Gastroesophageal sphincter (tissue), 4 donors: ENCODE measurements at regions not wholly inside any gene's neighbourhood (a gene's known extent, or its start where the extent isn't known, plus 50 kb on each side); places are given as distances from the start of the nearest gene placed in this dataset.

Experiments used
- ATAC-seq: fragments of 150-250 bp; one replicate; pipeline ENCODE4 v1.9.1; 2016; ENCODE audit warnings: mild to moderate bottlenecking, moderate library complexity
- H3K27ac ChIP-seq, 4 donors: fragments of 200-600 bp; sonication (generic) in 3 of 4; 1 replicate in 3 of 4; 2 replicates in 1 of 4; pipeline ENCODE4 v1.5.1; 2016 to 2019
- H3K27me3 ChIP-seq: fragments of 200-600 bp; sonication (generic); one replicate; pipeline ENCODE4 v1.5.1; 2019
- H3K36me3 ChIP-seq, 2 donors: fragments of 200-600 bp; sonication (generic); one replicate each; pipeline ENCODE4 v1.5.1; 2019; ENCODE audit warnings: control low read depth in 1 of 2
- H3K4me1 ChIP-seq, 3 donors: fragments of 200-600 bp; sonication (generic); 1 replicate in 2 of 3; 2 replicates in 1 of 3; pipeline ENCODE4 v1.5.1; 2016 to 2019; ENCODE audit warnings: control low read depth in 2 of 3
- H3K4me3 ChIP-seq, 2 donors: fragments of 200-600 bp; sonication (generic); one replicate each; pipeline ENCODE4 v1.5.1; 2019; ENCODE audit warnings: mild to moderate bottlenecking in 1 of 2, moderate library complexity in 1 of 2
- H3K9me3 ChIP-seq, 3 donors: fragments of 200-600 bp; sonication (generic); one replicate each; pipeline ENCODE4 v1.5.1; 2017 to 2019; ENCODE audit warnings: control low read depth in 2 of 3
- CTCF ChIP-seq, 4 experiments: fragments of 200-600 bp in 2 of 4; fragments of 450-650 bp in 2 of 4; sonication (generic) in 1 of 4; IDR thresholded peaks; one replicate each; pipeline ENCODE4 v1.5.1; 2017 to 2019; ENCODE audit warnings: antibody characterized with exemption in 4 of 4, mild to moderate bottlenecking in 2 of 4, moderate library complexity in 2 of 4
- EP300 ChIP-seq: sonication (generic); formaldehyde crosslinking; IDR thresholded peaks from one replicate; pipeline ENCODE4 v1.6.1; 2017; ENCODE audit warnings: antibody characterized with exemption, mild to moderate bottlenecking
- POLR2A ChIP-seq, 2 donors: fragments of 450-650 bp; IDR thresholded peaks; one replicate each; pipeline ENCODE4 v1.6.1; 2017; ENCODE audit warnings: antibody characterized with exemption in 2 of 2, mild to moderate bottlenecking in 2 of 2, moderate library complexity in 1 of 2
- POLR2AphosphoS5 ChIP-seq: sonication (generic); formaldehyde crosslinking; IDR thresholded peaks from one replicate; pipeline ENCODE4 v1.6.1; 2017; ENCODE audit warnings: antibody characterized with exemption
- WGBS, 2 donors: methylation state at CpG; one replicate each; pipeline ENCODE4 v1.1.5; 2018; ENCODE audit warnings: low coverage in 1 of 2; 5-methylcytosine and 5-hydroxymethylcytosine counted together

GRCh38 chr10:62554632-62555199 lies 180.5 kb downstream of the ZNF365 start:
- ATAC-seq, result no peak
- TF ChIP-seq POLR2A (IDR thresholded peaks at IDR 0.05) (no peak), CTCF (IDR thresholded peaks at IDR 0.05) (peak in 3 of 4 experiments; percentile 14 to 43 (median 19))
- Histone ChIP-seq H3K36me3 (no peaks in the 10 kb centered on the region), H3K4me3 (no peak overlapping the region), H3K27me3 (no peaks in the 10 kb centered on the region), H3K27ac (no peak overlapping the region), H3K9me3 (no peaks in the 10 kb centered on the region), H3K4me1 (no peaks in the 10 kb centered on the region)
- 57 to 62% methylated on average over 4 to 6 of the region's 7 CpGs for WGBS, 2 donors

GRCh38 chr10:62559481-62560200 lies 185.5 kb downstream of the ZNF365 start:
- no peaks in the 10 kb centered on the region for H3K27me3 ChIP-seq
- H3K27ac ChIP-seq, result peak overlapping the region in 1 of 4 donors; percentile 57
- ATAC-seq, result no peak

GRCh38 chr10:62560201-62560819 lies 186.1 kb downstream of the ZNF365 start:
- Histone ChIP-seq H3K9me3 (no peaks in the 10 kb centered on the region), H3K27me3 (no peaks in the 10 kb centered on the region), H3K4me1 (peaks cover 0 to 14% (median 0%) of the 10 kb centered on the region in 3 donors), H3K27ac (peak overlapping the region in 1 of 4 donors; percentile 57), H3K36me3 (no peaks in the 10 kb centered on the region), H3K4me3 (no peak overlapping the region)
- no peak for TF ChIP-seq CTCF (IDR thresholded peaks at IDR 0.05)
- no peak for TF ChIP-seq POLR2A (IDR thresholded peaks at IDR 0.05)
- TF ChIP-seq POLR2AphosphoS5, result peak; percentile 27
- 60 to 76% methylated on average over 2 to 4 of the region's 4 CpGs for WGBS, 2 donors
- ATAC-seq, result peak; percentile 66

More at GRCh38 chr10:62559481-62560200, 185.5 kb downstream of the ZNF365 start:
- Histone ChIP-seq H3K4me1 (peaks cover 0 to 13% (median 0%) of the 10 kb centered on the region in 3 donors), H3K4me3 (no peak overlapping the region), H3K9me3 (no peaks in the 10 kb centered on the region), H3K36me3 (no peaks in the 10 kb centered on the region)
- WGBS, 2 donors, result 77 to 95% methylated on average over 2 to 3 of the region's 5 CpGs
- TF ChIP-seq POLR2A (IDR thresholded peaks at IDR 0.05), result no peak
- TF ChIP-seq CTCF (IDR thresholded peaks at IDR 0.05), result no peak
- no peak for TF ChIP-seq POLR2AphosphoS5
- TF ChIP-seq EP300, result no peak

GRCh38 chr10:62561151-62561550 lies 187.0 kb downstream of the ZNF365 start:
- Histone ChIP-seq H3K27me3 (no peaks in the 10 kb centered on the region), H3K9me3 (no peaks in the 10 kb centered on the region), H3K36me3 (no peaks in the 10 kb centered on the region), H3K4me3 (no peak overlapping the region), H3K4me1 (peaks cover 0 to 14% (median 0%) of the 10 kb centered on the region in 3 donors), H3K27ac (no peak overlapping the region)
- no peak for ATAC-seq
- WGBS, 2 donors, result 66 to 72% methylated on average over 3 of the region's 3 CpGs
- no peak for TF ChIP-seq POLR2AphosphoS5
- no peak for TF ChIP-seq POLR2A (IDR thresholded peaks at IDR 0.05)
- no peak for TF ChIP-seq EP300
- TF ChIP-seq CTCF (IDR thresholded peaks at IDR 0.05), result no peak
